Renal cortex interstitium (tissue), 11 donors: ENCODE measurements at regions not wholly inside any gene's neighbourhood (a gene's known extent, or its start where the extent isn't known, plus 50 kb on each side); places are given as distances from the start of the nearest gene placed in this dataset.

ENCODE experiments used
- DNase-seq, 11 donors: peaks; one replicate each; pipeline ENCODE4 v3.0.0-alpha.2; 2013; ENCODE audit warnings: low read depth in 9 of 11, low spot score in 4 of 11; ENCODE audit errors: extremely low read depth in 1 of 11

GRCh38 chr2:12990523-12990922, 273.8 kb downstream of the TRIB2 start:
- no peak for DNase-seq

GRCh38 chr2:12998685-12999084, 281.9 kb downstream of the TRIB2 start:
- DNase-seq = no peak

- DNase-seq = no peak
These were observed 284.1 kb downstream of the TRIB2 start for GRCh38 chr2:13000664-13001363.

- DNase-seq = no peak
These were observed 284.7 kb downstream of the TRIB2 start for GRCh38 chr2:13001408-13001807.

- DNase-seq = no peak
These were observed 286.0 kb downstream of the TRIB2 start for GRCh38 chr2:13002536-13003331.

- no peak for DNase-seq
These were observed 286.8 kb downstream of the TRIB2 start for GRCh38 chr2:13003500-13003899.

- no peak for DNase-seq
These were observed 288.3 kb downstream of the TRIB2 start for GRCh38 chr2:13005048-13005447.

- DNase-seq = no peak
These were observed 289.1 kb downstream of the TRIB2 start for GRCh38 chr2:13005761-13006335.

- DNase-seq = no peak
These were observed 289.7 kb downstream of the TRIB2 start for GRCh38 chr2:13006426-13006825.

- peak; percentile 44 to 83 (median 73) for DNase-seq
These were observed 290.3 kb downstream of the TRIB2 start for GRCh38 chr2:13006829-13007717.

GRCh38 chr2:13009027-13009642, 292.4 kb downstream of the TRIB2 start:
- no peak for DNase-seq

- no peak for DNase-seq
These were observed 293.5 kb downstream of the TRIB2 start for GRCh38 chr2:13010283-13010682.

- no peak for DNase-seq
These were observed 298.0 kb downstream of the TRIB2 start for GRCh38 chr2:13014783-13015182.

GRCh38 chr2:13015532-13016320, 299.0 kb downstream of the TRIB2 start:
- DNase-seq = no peak

- no peak for DNase-seq
These were observed 301.8 kb downstream of the TRIB2 start for GRCh38 chr2:13018490-13018889.

- no peak for DNase-seq
These were observed 303.0 kb downstream of the TRIB2 start for GRCh38 chr2:13019781-13020180.

- no peak for DNase-seq
These were observed 303.7 kb downstream of the TRIB2 start for GRCh38 chr2:13020469-13020868.

GRCh38 chr2:13021470-13021957, 304.8 kb downstream of the TRIB2 start:
- peak in 1 of 11 donors; percentile 19 for DNase-seq
